ENCODE measurements at regions not wholly inside any gene's neighbourhood (a gene's known extent, or its start where the extent isn't known, plus 50 kb on each side); places are given as distances from the start of the nearest gene placed in this dataset.
A peak's percentile ranks its signal among the peaks of the same experiment; 100 is the strongest.
"Not testable (repeated sequence)": the region's sequence is repeated elsewhere in the genome, so short reads cannot be mapped to it uniquely, and the experiment has no call there.

- DNase-seq (ENCODE audit: low spot score), result no peak
Measured at GRCh38 chr7:152594801-152595200, 81.1 kb downstream of the XRCC2 start.

GRCh38 chr7:152591976-152592375 lies 84.0 kb downstream of the XRCC2 start:
- no peak for DNase-seq (ENCODE audit: low spot score)

- DNase-seq (ENCODE audit: low spot score), result no peak
Measured at GRCh38 chr7:152590481-152590880, 85.5 kb downstream of the XRCC2 start.

- not testable (repeated sequence) for DNase-seq (ENCODE audit: low spot score)
Measured at GRCh38 chr7:152589821-152590220, 86.1 kb downstream of the XRCC2 start.

GRCh38 chr7:152588350-152588749 lies 87.6 kb downstream of the XRCC2 start:
- no peak for DNase-seq (ENCODE audit: low spot score)

- DNase-seq (ENCODE audit: low spot score), result no peak
Measured at GRCh38 chr7:152587366-152587765, 88.6 kb downstream of the XRCC2 start.

- DNase-seq (ENCODE audit: low spot score), result no peak
Measured at GRCh38 chr7:152583006-152583405, 92.9 kb downstream of the XRCC2 start.

- no peak for DNase-seq (ENCODE audit: low spot score)
Measured at GRCh38 chr7:152579070-152579469, 96.9 kb downstream of the XRCC2 start.

GRCh38 chr7:152577339-152577738 lies 98.6 kb downstream of the XRCC2 start:
- DNase-seq (ENCODE audit: low spot score), result no peak

GRCh38 chr7:152574892-152575548 lies 100.9 kb downstream of the XRCC2 start:
- no peak for DNase-seq (ENCODE audit: low spot score)

GRCh38 chr7:152573186-152573585 lies 102.8 kb downstream of the XRCC2 start:
- not testable (repeated sequence) for DNase-seq (ENCODE audit: low spot score)

GRCh38 chr7:152572101-152572500 lies 103.8 kb downstream of the XRCC2 start:
- no peak for DNase-seq (ENCODE audit: low spot score)

- no peak for DNase-seq (ENCODE audit: low spot score)
Measured at GRCh38 chr7:152571068-152571467, 104.9 kb downstream of the XRCC2 start.

- DNase-seq (ENCODE audit: low spot score), result no peak
Measured at GRCh38 chr7:152568972-152569371, 107.0 kb downstream of the XRCC2 start.

GRCh38 chr7:152565731-152566130 lies 110.2 kb downstream of the XRCC2 start:
- DNase-seq (ENCODE audit: low spot score), result no peak

GRCh38 chr7:152564656-152565250 lies 111.2 kb downstream of the XRCC2 start:
- DNase-seq (ENCODE audit: low spot score), result no peak

GRCh38 chr7:152556013-152556755 lies 119.8 kb downstream of the XRCC2 start:
- no peak for DNase-seq (ENCODE audit: low spot score)

GRCh38 chr7:152553671-152554317 lies 118.0 kb upstream of the KMT2C start:
- peak; percentile 5 for DNase-seq (ENCODE audit: low spot score)

- no peak for DNase-seq (ENCODE audit: low spot score)
Measured at GRCh38 chr7:152551304-152552036, 115.7 kb upstream of the KMT2C start.

- no peak for DNase-seq (ENCODE audit: low spot score)
Measured at GRCh38 chr7:152544971-152545619, 109.3 kb upstream of the KMT2C start.

- DNase-seq (ENCODE audit: low spot score), result no peak
Measured at GRCh38 chr7:152544481-152544927, 108.7 kb upstream of the KMT2C start.

Measured in cerebellar cortex (tissue), 1 donor.